ENCODE measurements at regions not wholly inside any gene's neighbourhood (a gene's known extent, or its start where the extent isn't known, plus 50 kb on each side); places are given as distances from the start of the nearest gene placed in this dataset.

- TF ChIP-seq IRF9 (tag; IDR thresholded peaks at IDR 0.05) (0 out of 2 replicates have a peak, but pooled peaks have one; percentile 49), MAZ (CRISPR knock-in tag; conservative IDR thresholded peaks at IDR 0.05 in 1 of 2, IDR thresholded peaks at IDR 0.05 in 1 of 2) (no peak), ZZZ3 (IDR thresholded peaks at IDR 0.05) (no peak), NBN (IDR thresholded peaks at IDR 0.05; ENCODE audit: low read depth) (no peak), ZBTB7A (IDR thresholded peaks at IDR 0.05; ENCODE audit: borderline replicate concordance, control insufficient read depth, low read depth, low read length) (no peak), ZNF282 (CRISPR knock-in tag; IDR thresholded peaks at IDR 0.05) (no peak), NR3C1 (CRISPR knock-in tag; IDR thresholded peaks at IDR 0.05) (no peak), NEUROD1 (IDR thresholded peaks at IDR 0.05; ENCODE audit: borderline replicate concordance, low read depth, low read length, partially characterized antibody) (no peak), KAT2B (IDR thresholded peaks at IDR 0.05; ENCODE audit: low read depth, low read length) (no peak), DMBX1 (CRISPR knock-in tag; IDR thresholded peaks at IDR 0.05; ENCODE audit: borderline replicate concordance) (no peak), ZFP1 (CRISPR knock-in tag; IDR thresholded peaks at IDR 0.05) (no peak), ARID1B (IDR thresholded peaks at IDR 0.05) (no peak), ILF3 (IDR thresholded peaks at IDR 0.05; ENCODE audit: borderline replicate concordance) (no peak), ZNF551 (CRISPR knock-in tag; IDR thresholded peaks at IDR 0.05) (no peak), PHF8 (IDR thresholded peaks at IDR 0.05; ENCODE audit: borderline replicate concordance, low read length) (no peak), CBFB (CRISPR knock-in tag; IDR thresholded peaks at IDR 0.05) (no peak), ZNF212 (CRISPR knock-in tag; IDR thresholded peaks at IDR 0.05) (no peak), ZNF197 (CRISPR knock-in tag; IDR thresholded peaks at IDR 0.05; ENCODE audit: low read depth) (no peak), ZEB2 (IDR thresholded peaks at IDR 0.05) (no peak)
- TF ChIP-seq, protein P1, sequence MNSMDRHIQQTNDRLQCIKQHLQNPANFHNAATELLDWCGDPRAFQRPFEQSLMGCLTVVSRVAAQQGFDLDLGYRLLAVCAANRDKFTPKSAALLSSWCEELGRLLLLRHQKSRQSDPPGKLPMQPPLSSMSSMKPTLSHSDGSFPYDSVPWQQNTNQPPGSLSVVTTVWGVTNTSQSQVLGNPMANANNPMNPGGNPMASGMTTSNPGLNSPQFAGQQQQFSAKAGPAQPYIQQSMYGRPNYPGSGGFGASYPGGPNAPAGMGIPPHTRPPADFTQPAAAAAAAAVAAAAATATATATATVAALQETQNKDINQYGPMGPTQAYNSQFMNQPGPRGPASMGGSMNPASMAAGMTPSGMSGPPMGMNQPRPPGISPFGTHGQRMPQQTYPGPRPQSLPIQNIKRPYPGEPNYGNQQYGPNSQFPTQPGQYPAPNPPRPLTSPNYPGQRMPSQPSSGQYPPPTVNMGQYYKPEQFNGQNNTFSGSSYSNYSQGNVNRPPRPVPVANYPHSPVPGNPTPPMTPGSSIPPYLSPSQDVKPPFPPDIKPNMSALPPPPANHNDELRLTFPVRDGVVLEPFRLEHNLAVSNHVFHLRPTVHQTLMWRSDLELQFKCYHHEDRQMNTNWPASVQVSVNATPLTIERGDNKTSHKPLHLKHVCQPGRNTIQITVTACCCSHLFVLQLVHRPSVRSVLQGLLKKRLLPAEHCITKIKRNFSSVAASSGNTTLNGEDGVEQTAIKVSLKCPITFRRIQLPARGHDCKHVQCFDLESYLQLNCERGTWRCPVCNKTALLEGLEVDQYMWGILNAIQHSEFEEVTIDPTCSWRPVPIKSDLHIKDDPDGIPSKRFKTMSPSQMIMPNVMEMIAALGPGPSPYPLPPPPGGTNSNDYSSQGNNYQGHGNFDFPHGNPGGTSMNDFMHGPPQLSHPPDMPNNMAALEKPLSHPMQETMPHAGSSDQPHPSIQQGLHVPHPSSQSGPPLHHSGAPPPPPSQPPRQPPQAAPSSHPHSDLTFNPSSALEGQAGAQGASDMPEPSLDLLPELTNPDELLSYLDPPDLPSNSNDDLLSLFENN (IDR thresholded peaks at IDR 0.05; ENCODE audit: low read depth in 2 of 2, low read length in 2 of 2), result no peak
- TF ChIP-seq, protein P2, sequence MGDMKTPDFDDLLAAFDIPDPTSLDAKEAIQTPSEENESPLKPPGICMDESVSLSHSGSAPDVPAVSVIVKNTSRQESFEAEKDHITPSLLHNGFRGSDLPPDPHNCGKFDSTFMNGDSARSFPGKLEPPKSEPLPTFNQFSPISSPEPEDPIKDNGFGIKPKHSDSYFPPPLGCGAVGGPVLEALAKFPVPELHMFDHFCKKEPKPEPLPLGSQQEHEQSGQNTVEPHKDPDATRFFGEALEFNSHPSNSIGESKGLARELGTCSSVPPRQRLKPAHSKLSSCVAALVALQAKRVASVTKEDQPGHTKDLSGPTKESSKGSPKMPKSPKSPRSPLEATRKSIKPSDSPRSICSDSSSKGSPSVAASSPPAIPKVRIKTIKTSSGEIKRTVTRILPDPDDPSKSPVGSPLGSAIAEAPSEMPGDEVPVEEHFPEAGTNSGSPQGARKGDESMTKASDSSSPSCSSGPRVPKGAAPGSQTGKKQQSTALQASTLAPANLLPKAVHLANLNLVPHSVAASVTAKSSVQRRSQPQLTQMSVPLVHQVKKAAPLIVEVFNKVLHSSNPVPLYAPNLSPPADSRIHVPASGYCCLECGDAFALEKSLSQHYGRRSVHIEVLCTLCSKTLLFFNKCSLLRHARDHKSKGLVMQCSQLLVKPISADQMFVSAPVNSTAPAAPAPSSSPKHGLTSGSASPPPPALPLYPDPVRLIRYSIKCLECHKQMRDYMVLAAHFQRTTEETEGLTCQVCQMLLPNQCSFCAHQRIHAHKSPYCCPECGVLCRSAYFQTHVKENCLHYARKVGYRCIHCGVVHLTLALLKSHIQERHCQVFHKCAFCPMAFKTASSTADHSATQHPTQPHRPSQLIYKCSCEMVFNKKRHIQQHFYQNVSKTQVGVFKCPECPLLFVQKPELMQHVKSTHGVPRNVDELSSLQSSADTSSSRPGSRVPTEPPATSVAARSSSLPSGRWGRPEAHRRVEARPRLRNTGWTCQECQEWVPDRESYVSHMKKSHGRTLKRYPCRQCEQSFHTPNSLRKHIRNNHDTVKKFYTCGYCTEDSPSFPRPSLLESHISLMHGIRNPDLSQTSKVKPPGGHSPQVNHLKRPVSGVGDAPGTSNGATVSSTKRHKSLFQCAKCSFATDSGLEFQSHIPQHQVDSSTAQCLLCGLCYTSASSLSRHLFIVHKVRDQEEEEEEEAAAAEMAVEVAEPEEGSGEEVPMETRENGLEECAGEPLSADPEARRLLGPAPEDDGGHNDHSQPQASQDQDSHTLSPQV (IDR thresholded peaks at IDR 0.05), result no peak
Measured at GRCh38 chr6:4008324-4009047, 70.5 kb downstream of the FAM217A start (continued).
